ENCODE measurements at regions not wholly inside any gene's neighbourhood (a gene's known extent, or its start where the extent isn't known, plus 50 kb on each side); places are given as distances from the start of the nearest gene placed in this dataset.

- no peak overlapping the region for H3K4me2 ChIP-seq (ENCODE audit: insufficient read depth, low read length, poor library complexity, severe bottlenecking)
- no peak overlapping the region for H3K14ac ChIP-seq (ENCODE audit: low read length)
- H3K36me3 ChIP-seq (replicated peaks in 1 of 2; ENCODE audit: control insufficient read depth in 2 of 2, insufficient read depth in 2 of 2, low read length in 2 of 2): no peaks in the 10 kb centered on the region
- no peaks in the 10 kb centered on the region for H3K9me3 ChIP-seq (replicated peaks in 1 of 2; ENCODE audit: control insufficient read depth in 2 of 2, insufficient read depth in 1 of 2, low read depth in 1 of 2, low read length in 2 of 2)
- no peak overlapping the region for H2BK15ac ChIP-seq (ENCODE audit: low read length)
- H3K4me3 ChIP-seq (ENCODE audit: low read length in 2 of 2): no peak overlapping the region
- H2AFZ ChIP-seq (ENCODE audit: low read length): no peak overlapping the region
- H3K4ac ChIP-seq (ENCODE audit: low read length): no peak overlapping the region
- H3K27me3 ChIP-seq (ENCODE audit: control insufficient read depth in 3 of 3, insufficient read depth in 3 of 3, low read depth in 1 of 3, low read length in 3 of 3): no peaks in the 10 kb centered on the region
- no peak overlapping the region for H2BK12ac ChIP-seq (ENCODE audit: low read length)
- H4K8ac ChIP-seq (ENCODE audit: low read depth, low read length): no peak overlapping the region
- H3K9ac ChIP-seq (ENCODE audit: low read depth, low read length, poor library complexity): no peak overlapping the region
- H3K18ac ChIP-seq (ENCODE audit: low read length): no peak overlapping the region
- no peaks in the 10 kb centered on the region for H3K4me1 ChIP-seq (ENCODE audit: control insufficient read depth in 2 of 2, insufficient read depth in 1 of 2, low read depth in 1 of 2, low read length in 2 of 2)
- no peak overlapping the region for H3K23ac ChIP-seq (ENCODE audit: low read depth, low read length, poor library complexity)
- H2AK5ac ChIP-seq (ENCODE audit: low read depth, low read length): no peak overlapping the region
- no peak for DNase-seq (ENCODE audit: low spot score)
- H2BK5ac ChIP-seq (ENCODE audit: low read length): no peak overlapping the region
- no peak overlapping the region for H2BK120ac ChIP-seq (ENCODE audit: low read depth, low read length)
- WGBS, 2 donors (ENCODE audit: extremely low coverage in 2 of 2, insufficient read length in 2 of 2, insufficient replicate concordance in 1 of 2): no CpG with 5 or more reads among the region's 8 CpGs
- no peak overlapping the region for H3K27ac ChIP-seq (replicated peaks; ENCODE audit: low read length)
- H3K79me1 ChIP-seq (ENCODE audit: low read depth, low read length): no peaks in the 10 kb centered on the region
- no peak overlapping the region for H4K91ac ChIP-seq (ENCODE audit: low read depth, low read length, poor library complexity)
Measured at GRCh38 chr5:84642324-84642723, 257.6 kb upstream of the EDIL3 start.

GRCh38 chr5:84637662-84638375 is 253.1 kb upstream of the EDIL3 start:
- Histone ChIP-seq H3K4ac (ENCODE audit: low read length) (no peak overlapping the region), H3K36me3 (replicated peaks in 1 of 2; ENCODE audit: control insufficient read depth in 2 of 2, insufficient read depth in 2 of 2, low read length in 2 of 2) (no peaks in the 10 kb centered on the region), H3K18ac (ENCODE audit: low read length) (no peak overlapping the region), H2AFZ (ENCODE audit: low read length) (no peak overlapping the region), H3K79me1 (ENCODE audit: low read depth, low read length) (no peaks in the 10 kb centered on the region), H3K4me2 (ENCODE audit: insufficient read depth, low read length, poor library complexity, severe bottlenecking) (no peak overlapping the region), H3K23ac (ENCODE audit: low read depth, low read length, poor library complexity) (no peak overlapping the region), H3K4me3 (ENCODE audit: low read length in 2 of 2) (no peak overlapping the region), H3K9me3 (replicated peaks in 1 of 2; ENCODE audit: control insufficient read depth in 2 of 2, insufficient read depth in 1 of 2, low read depth in 1 of 2, low read length in 2 of 2) (no peaks in the 10 kb centered on the region), H3K27me3 (ENCODE audit: control insufficient read depth in 3 of 3, insufficient read depth in 3 of 3, low read depth in 1 of 3, low read length in 3 of 3) (no peaks in the 10 kb centered on the region), H2BK5ac (ENCODE audit: low read length) (no peak overlapping the region), H2BK12ac (ENCODE audit: low read length) (no peak overlapping the region), H2AK5ac (ENCODE audit: low read depth, low read length) (no peak overlapping the region), H3K4me1 (ENCODE audit: control insufficient read depth in 2 of 2, insufficient read depth in 1 of 2, low read depth in 1 of 2, low read length in 2 of 2) (no peaks in the 10 kb centered on the region), H2BK120ac (ENCODE audit: low read depth, low read length) (no peak overlapping the region), H4K8ac (ENCODE audit: low read depth, low read length) (no peak overlapping the region), H2BK15ac (ENCODE audit: low read length) (no peak overlapping the region), H3K27ac (replicated peaks; ENCODE audit: low read length) (no peak overlapping the region), H3K14ac (ENCODE audit: low read length) (no peak overlapping the region), H3K9ac (ENCODE audit: low read depth, low read length, poor library complexity) (no peak overlapping the region), H4K91ac (ENCODE audit: low read depth, low read length, poor library complexity) (no peak overlapping the region)
- no peak for DNase-seq (ENCODE audit: low spot score)
- no CpG with 5 or more reads among the region's 1 CpG for WGBS, 2 donors (ENCODE audit: extremely low coverage in 2 of 2, insufficient read length in 2 of 2, insufficient replicate concordance in 1 of 2)

GRCh38 chr5:84635235-84636055 is 250.8 kb upstream of the EDIL3 start:
- peak overlapping the region; percentile 56 for H2AK5ac ChIP-seq (ENCODE audit: low read depth, low read length)
- H3K14ac ChIP-seq (ENCODE audit: low read length): peak overlapping the region; percentile 38
- H4K91ac ChIP-seq (ENCODE audit: low read depth, low read length, poor library complexity): no peak overlapping the region
- no peak overlapping the region for H3K27ac ChIP-seq (replicated peaks; ENCODE audit: low read length)
- peak overlapping the region; percentile 3 for H3K4ac ChIP-seq (ENCODE audit: low read length)
- no peaks in the 10 kb centered on the region for H3K36me3 ChIP-seq (replicated peaks in 1 of 2; ENCODE audit: control insufficient read depth in 2 of 2, insufficient read depth in 2 of 2, low read length in 2 of 2)
- H3K27me3 ChIP-seq (ENCODE audit: control insufficient read depth in 3 of 3, insufficient read depth in 3 of 3, low read depth in 1 of 3, low read length in 3 of 3): no peaks in the 10 kb centered on the region
- no peaks in the 10 kb centered on the region for H3K4me1 ChIP-seq (ENCODE audit: control insufficient read depth in 2 of 2, insufficient read depth in 1 of 2, low read depth in 1 of 2, low read length in 2 of 2)
- H3K79me1 ChIP-seq (ENCODE audit: low read depth, low read length): no peaks in the 10 kb centered on the region
- no peak overlapping the region for H2BK120ac ChIP-seq (ENCODE audit: low read depth, low read length)
- H2BK12ac ChIP-seq (ENCODE audit: low read length): peak overlapping the region; percentile 41
- DNase-seq (ENCODE audit: low spot score): no peak
- H3K4me3 ChIP-seq (ENCODE audit: low read length in 2 of 2): no peak overlapping the region
- H4K8ac ChIP-seq (ENCODE audit: low read depth, low read length): peak overlapping the region; percentile 19
- H2AFZ ChIP-seq (ENCODE audit: low read length): peak overlapping the region; percentile 45
- H3K23ac ChIP-seq (ENCODE audit: low read depth, low read length, poor library complexity): peak overlapping the region; percentile 52
- no peak overlapping the region for H2BK15ac ChIP-seq (ENCODE audit: low read length)
- no peak overlapping the region for H3K4me2 ChIP-seq (ENCODE audit: insufficient read depth, low read length, poor library complexity, severe bottlenecking)
- peak overlapping the region; percentile 21 for H3K9ac ChIP-seq (ENCODE audit: low read depth, low read length, poor library complexity)
- H3K9me3 ChIP-seq (replicated peaks in 1 of 2; ENCODE audit: control insufficient read depth in 2 of 2, insufficient read depth in 1 of 2, low read depth in 1 of 2, low read length in 2 of 2): no peaks in the 10 kb centered on the region
- H2BK5ac ChIP-seq (ENCODE audit: low read length): peak overlapping the region; percentile 39
- peak overlapping the region; percentile 83 for H3K18ac ChIP-seq (ENCODE audit: low read length)
- WGBS, 2 donors (ENCODE audit: extremely low coverage in 2 of 2, insufficient read length in 2 of 2, insufficient replicate concordance in 1 of 2): no CpG with 5 or more reads among the region's 22 CpGs

GRCh38 chr5:84634256-84634655 is 249.6 kb upstream of the EDIL3 start:
- Histone ChIP-seq H2BK12ac (ENCODE audit: low read length) (no peak overlapping the region), H2AK5ac (ENCODE audit: low read depth, low read length) (no peak overlapping the region), H3K4me1 (ENCODE audit: control insufficient read depth in 2 of 2, insufficient read depth in 1 of 2, low read depth in 1 of 2, low read length in 2 of 2) (no peaks in the 10 kb centered on the region), H3K79me1 (ENCODE audit: low read depth, low read length) (no peaks in the 10 kb centered on the region), H3K9ac (ENCODE audit: low read depth, low read length, poor library complexity) (no peak overlapping the region), H2BK120ac (ENCODE audit: low read depth, low read length) (no peak overlapping the region), H3K14ac (ENCODE audit: low read length) (no peak overlapping the region), H3K36me3 (replicated peaks in 1 of 2; ENCODE audit: control insufficient read depth in 2 of 2, insufficient read depth in 2 of 2, low read length in 2 of 2) (no peaks in the 10 kb centered on the region), H2BK15ac (ENCODE audit: low read length) (no peak overlapping the region), H3K27ac (replicated peaks; ENCODE audit: low read length) (no peak overlapping the region), H2BK5ac (ENCODE audit: low read length) (no peak overlapping the region), H3K18ac (ENCODE audit: low read length) (no peak overlapping the region), H3K23ac (ENCODE audit: low read depth, low read length, poor library complexity) (no peak overlapping the region), H3K4ac (ENCODE audit: low read length) (no peak overlapping the region), H4K8ac (ENCODE audit: low read depth, low read length) (no peak overlapping the region), H4K91ac (ENCODE audit: low read depth, low read length, poor library complexity) (no peak overlapping the region), H3K27me3 (ENCODE audit: control insufficient read depth in 3 of 3, insufficient read depth in 3 of 3, low read depth in 1 of 3, low read length in 3 of 3) (no peaks in the 10 kb centered on the region), H2AFZ (ENCODE audit: low read length) (peak overlapping the region; percentile 45), H3K4me3 (ENCODE audit: low read length in 2 of 2) (no peak overlapping the region), H3K9me3 (replicated peaks in 1 of 2; ENCODE audit: control insufficient read depth in 2 of 2, insufficient read depth in 1 of 2, low read depth in 1 of 2, low read length in 2 of 2) (no peaks in the 10 kb centered on the region), H3K4me2 (ENCODE audit: insufficient read depth, low read length, poor library complexity, severe bottlenecking) (no peak overlapping the region)
- no peak for DNase-seq (ENCODE audit: low spot score)
- WGBS, 2 donors (ENCODE audit: extremely low coverage in 2 of 2, insufficient read length in 2 of 2, insufficient replicate concordance in 1 of 2): no CpG with 5 or more reads among the region's 11 CpGs
